ENCODE measurements at regions not wholly inside any gene's neighbourhood (a gene's known extent, or its start where the extent isn't known, plus 50 kb on each side); places are given as distances from the start of the nearest gene placed in this dataset.

GRCh38 chr22:49015993-49016908 lies 811.4 kb downstream of the BRD1 start:
- H3K9me3 ChIP-seq (ENCODE audit: insufficient read depth, low read length): no peaks in the 10 kb centered on the region
- no peak overlapping the region for H3K27ac ChIP-seq (ENCODE audit: low read depth, low read length)
- no peaks in the 10 kb centered on the region for H3K79me2 ChIP-seq (ENCODE audit: insufficient read depth, low read length)
- no peak overlapping the region for H3K4me2 ChIP-seq (ENCODE audit: low read depth, low read length, poor library complexity, severe bottlenecking)
- TF ChIP-seq, protein P1, sequence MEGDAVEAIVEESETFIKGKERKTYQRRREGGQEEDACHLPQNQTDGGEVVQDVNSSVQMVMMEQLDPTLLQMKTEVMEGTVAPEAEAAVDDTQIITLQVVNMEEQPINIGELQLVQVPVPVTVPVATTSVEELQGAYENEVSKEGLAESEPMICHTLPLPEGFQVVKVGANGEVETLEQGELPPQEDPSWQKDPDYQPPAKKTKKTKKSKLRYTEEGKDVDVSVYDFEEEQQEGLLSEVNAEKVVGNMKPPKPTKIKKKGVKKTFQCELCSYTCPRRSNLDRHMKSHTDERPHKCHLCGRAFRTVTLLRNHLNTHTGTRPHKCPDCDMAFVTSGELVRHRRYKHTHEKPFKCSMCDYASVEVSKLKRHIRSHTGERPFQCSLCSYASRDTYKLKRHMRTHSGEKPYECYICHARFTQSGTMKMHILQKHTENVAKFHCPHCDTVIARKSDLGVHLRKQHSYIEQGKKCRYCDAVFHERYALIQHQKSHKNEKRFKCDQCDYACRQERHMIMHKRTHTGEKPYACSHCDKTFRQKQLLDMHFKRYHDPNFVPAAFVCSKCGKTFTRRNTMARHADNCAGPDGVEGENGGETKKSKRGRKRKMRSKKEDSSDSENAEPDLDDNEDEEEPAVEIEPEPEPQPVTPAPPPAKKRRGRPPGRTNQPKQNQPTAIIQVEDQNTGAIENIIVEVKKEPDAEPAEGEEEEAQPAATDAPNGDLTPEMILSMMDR (IDR thresholded peaks at IDR 0.05; ENCODE audit: insufficient read depth, low read length, poor library complexity, severe bottlenecking): no peak
- no peak for TF ChIP-seq EZH2phosphoT487 (conservative IDR thresholded peaks at IDR 0.05; ENCODE audit: low read length)
- H2AFZ ChIP-seq (ENCODE audit: low read depth, low read length, severe bottlenecking): no peak overlapping the region
- H4K20me1 ChIP-seq (ENCODE audit: low read depth, low read length): no peaks in the 10 kb centered on the region
- no peaks in the 10 kb centered on the region for H3F3A ChIP-seq (ENCODE audit: insufficient read depth)
- H3K36me3 ChIP-seq (ENCODE audit: low read length): no peaks in the 10 kb centered on the region
- H3K9me2 ChIP-seq (replicated peaks; ENCODE audit: insufficient read depth, low read length): no peaks in the 10 kb centered on the region
- H3K4me3 ChIP-seq (ENCODE audit: insufficient read depth, low read length, poor library complexity, severe bottlenecking): no peak overlapping the region
- H3K9ac ChIP-seq (ENCODE audit: low read length): no peak overlapping the region
- no peaks in the 10 kb centered on the region for H3K27me3 ChIP-seq (ENCODE audit: low read length)

GRCh38 chr22:49015459-49015858 lies 812.2 kb downstream of the BRD1 start:
- Histone ChIP-seq H3K4me3 (ENCODE audit: insufficient read depth, low read length, poor library complexity, severe bottlenecking) (no peak overlapping the region), H3K27me3 (ENCODE audit: low read length) (no peaks in the 10 kb centered on the region), H3K27ac (ENCODE audit: low read depth, low read length) (no peak overlapping the region), H3K9ac (ENCODE audit: low read length) (no peak overlapping the region), H3F3A (ENCODE audit: insufficient read depth) (no peaks in the 10 kb centered on the region), H3K4me2 (ENCODE audit: low read depth, low read length, poor library complexity, severe bottlenecking) (no peak overlapping the region), H3K36me3 (ENCODE audit: low read length) (no peaks in the 10 kb centered on the region), H3K9me2 (replicated peaks; ENCODE audit: insufficient read depth, low read length) (no peaks in the 10 kb centered on the region), H2AFZ (ENCODE audit: low read depth, low read length, severe bottlenecking) (no peak overlapping the region), H4K20me1 (ENCODE audit: low read depth, low read length) (no peaks in the 10 kb centered on the region), H3K79me2 (ENCODE audit: insufficient read depth, low read length) (no peaks in the 10 kb centered on the region), H3K9me3 (ENCODE audit: insufficient read depth, low read length) (no peaks in the 10 kb centered on the region)
- TF ChIP-seq EZH2phosphoT487 (conservative IDR thresholded peaks at IDR 0.05; ENCODE audit: low read length): no peak
- TF ChIP-seq, protein P1 (IDR thresholded peaks at IDR 0.05; ENCODE audit: insufficient read depth, low read length, poor library complexity, severe bottlenecking): no peak

DNA sequence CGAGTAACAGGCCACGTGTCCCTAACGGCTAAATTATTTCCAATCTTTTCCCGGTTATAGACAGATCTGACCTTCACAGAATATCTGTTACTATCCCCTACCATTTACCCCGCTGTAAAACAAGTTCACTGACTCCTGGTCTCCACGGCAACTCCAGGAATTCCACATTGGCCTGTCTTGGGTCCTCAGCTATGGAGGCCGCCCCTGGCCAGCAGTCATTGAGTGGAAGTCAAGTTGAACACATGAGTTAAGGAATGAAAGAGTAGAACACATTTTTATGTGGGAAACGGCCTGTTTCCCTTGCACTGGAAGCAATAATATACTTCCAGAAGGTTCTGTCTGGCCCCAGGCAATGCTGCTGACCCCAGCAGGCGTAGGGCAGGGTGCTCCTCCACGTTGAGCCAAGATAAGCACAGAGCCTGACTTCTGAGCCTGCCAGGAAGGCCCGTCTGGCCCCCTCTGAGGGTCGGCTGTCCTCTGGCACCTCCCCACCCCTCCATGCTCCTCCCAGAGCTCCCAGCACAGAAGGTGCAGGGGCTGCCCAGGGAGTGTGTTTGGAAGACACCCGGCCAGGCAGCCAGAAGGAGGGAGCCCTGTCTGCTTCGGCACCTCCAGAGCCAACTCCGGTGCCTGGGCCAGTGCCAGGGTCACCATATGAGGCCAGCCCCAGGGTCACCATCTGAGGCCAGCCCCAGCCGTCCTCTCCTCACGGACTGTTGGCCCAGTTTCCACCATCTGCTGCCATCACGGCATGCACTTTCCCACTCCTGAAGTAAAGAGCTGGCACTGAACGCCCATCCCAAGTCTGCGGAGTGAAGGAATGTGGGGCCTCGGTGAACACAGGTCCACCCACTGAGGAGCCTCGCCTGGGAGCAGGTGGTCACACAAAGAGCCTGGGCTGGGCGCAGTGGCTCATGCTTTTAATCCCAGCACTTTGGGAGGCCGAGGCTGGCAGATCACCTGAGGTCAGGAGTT lies 813.2 kb downstream of the BRD1 start:
- Histone ChIP-seq H3K9me3 (ENCODE audit: insufficient read depth, low read length) (no peaks in the 10 kb centered on the region), H3K27ac (ENCODE audit: low read depth, low read length) (no peak overlapping the region), H3F3A (ENCODE audit: insufficient read depth) (no peaks in the 10 kb centered on the region), H3K9ac (ENCODE audit: low read length) (no peak overlapping the region), H3K79me2 (ENCODE audit: insufficient read depth, low read length) (no peaks in the 10 kb centered on the region), H3K9me2 (replicated peaks; ENCODE audit: insufficient read depth, low read length) (no peaks in the 10 kb centered on the region), H3K36me3 (ENCODE audit: low read length) (no peaks in the 10 kb centered on the region), H4K20me1 (ENCODE audit: low read depth, low read length) (no peaks in the 10 kb centered on the region), H3K4me2 (ENCODE audit: low read depth, low read length, poor library complexity, severe bottlenecking) (no peak overlapping the region), H3K4me3 (ENCODE audit: insufficient read depth, low read length, poor library complexity, severe bottlenecking) (no peak overlapping the region), H2AFZ (ENCODE audit: low read depth, low read length, severe bottlenecking) (no peak overlapping the region), H3K27me3 (ENCODE audit: low read length) (no peaks in the 10 kb centered on the region)
- TF ChIP-seq, protein P1 (IDR thresholded peaks at IDR 0.05; ENCODE audit: insufficient read depth, low read length, poor library complexity, severe bottlenecking): no peak
- TF ChIP-seq EZH2phosphoT487 (conservative IDR thresholded peaks at IDR 0.05; ENCODE audit: low read length): no peak
